HEK293 (cell line): ENCODE measurements at regions not wholly inside any gene's neighbourhood (a gene's known extent, or its start where the extent isn't known, plus 50 kb on each side); places are given as distances from the start of the nearest gene placed in this dataset.

Source experiments
- EGR2 ChIP-seq: fragments of 450-650 bp; formaldehyde crosslinking; IDR thresholded peaks from 2 replicates; pipeline ENCODE4 v1.5.1; 2016; ENCODE audit warnings: low read depth, missing biosample characterization, missing genetic modification characterization
- HIC1 ChIP-seq: fragments of 450-650 bp; formaldehyde crosslinking; IDR thresholded peaks from 2 replicates; pipeline ENCODE4 v1.5.1; 2016; ENCODE audit warnings: missing biosample characterization, missing genetic modification characterization
- IKZF3 ChIP-seq: fragments of 450-650 bp; IDR thresholded peaks from 2 replicates; pipeline ENCODE4 v1.5.0; 2018; ENCODE audit warnings: missing biosample characterization, mild to moderate bottlenecking, missing genetic modification characterization, moderate library complexity
- OVOL3 ChIP-seq: fragments of 450-650 bp; formaldehyde crosslinking; IDR thresholded peaks from 2 replicates; pipeline ENCODE4 v1.5.1; 2016; ENCODE audit warnings: missing biosample characterization, missing genetic modification characterization
- PRDM10 ChIP-seq: fragments of 450-650 bp; formaldehyde crosslinking; IDR thresholded peaks from 2 replicates; pipeline ENCODE4 v1.5.1; 2016; ENCODE audit warnings: missing biosample characterization, missing genetic modification characterization
- SCRT1 ChIP-seq: fragments of 450-650 bp; formaldehyde crosslinking; IDR thresholded peaks from 2 replicates; pipeline ENCODE4 v1.5.1; 2016; ENCODE audit warnings: missing biosample characterization, missing genetic modification characterization, borderline replicate concordance
- SCRT2 ChIP-seq: fragments of 450-650 bp; formaldehyde crosslinking; IDR thresholded peaks from 2 replicates; pipeline ENCODE4 v1.5.1; 2016; ENCODE audit warnings: missing biosample characterization, missing genetic modification characterization
- WT1 ChIP-seq: fragments of 450-650 bp; formaldehyde crosslinking; IDR thresholded peaks from 2 replicates; pipeline ENCODE4 v1.5.1; 2016; ENCODE audit warnings: missing biosample characterization, missing genetic modification characterization
- ZBTB11 ChIP-seq: fragments of 450-650 bp; formaldehyde crosslinking; conservative IDR thresholded peaks from 2 replicates; pipeline ENCODE4 v1.5.1; 2016; ENCODE audit warnings: low read depth, missing biosample characterization, missing genetic modification characterization
- ZBTB44 ChIP-seq: fragments of 450-650 bp; IDR thresholded peaks from 2 replicates; pipeline ENCODE4 v1.5.1; 2018; ENCODE audit warnings: missing biosample characterization, mild to moderate bottlenecking, missing genetic modification characterization
- ZNF146 ChIP-seq: fragments of 450-650 bp; formaldehyde crosslinking; IDR thresholded peaks from 2 replicates; pipeline ENCODE4 v1.5.1; 2016; ENCODE audit warnings: missing biosample characterization, missing genetic modification characterization
- ZNF155 ChIP-seq: fragments of 450-650 bp; formaldehyde crosslinking; IDR thresholded peaks from 2 replicates; pipeline ENCODE4 v1.5.1; 2016; ENCODE audit warnings: missing biosample characterization, missing genetic modification characterization
- ZNF239 ChIP-seq: fragments of 450-650 bp; formaldehyde crosslinking; IDR thresholded peaks from 2 replicates; pipeline ENCODE4 v1.5.1; 2016; ENCODE audit warnings: missing biosample characterization, missing genetic modification characterization
- ZNF274 ChIP-seq, 2 experiments: fragments of 200-500 bp in 1 of 2; fragments of 450-650 bp in 1 of 2; sonication (Bioruptor generic) in 1 of 2; formaldehyde crosslinking in 1 of 2; IDR thresholded peaks; 2 replicates each; pipeline versions ENCODE4 v1.5.1 to v1.6.1; 2014 to 2016; ENCODE audit warnings: borderline replicate concordance in 1 of 2, inconsistent platforms in 1 of 2, low read length in 1 of 2, missing biosample characterization in 1 of 2, missing genetic modification characterization in 1 of 2
- ZNF341 ChIP-seq: fragments of 450-650 bp; formaldehyde crosslinking; IDR thresholded peaks from 2 replicates; pipeline ENCODE4; 2016; ENCODE audit warnings: low read depth, missing biosample characterization, missing genetic modification characterization
- ZNF394 ChIP-seq: fragments of 450-650 bp; formaldehyde crosslinking; IDR thresholded peaks from 2 replicates; pipeline ENCODE4 v1.5.1; 2016; ENCODE audit warnings: missing biosample characterization, missing genetic modification characterization, mild to moderate bottlenecking, moderate library complexity, borderline replicate concordance
- ZNF449 ChIP-seq: fragments of 450-650 bp; formaldehyde crosslinking; IDR thresholded peaks from 2 replicates; pipeline ENCODE4 v1.5.1; 2017; ENCODE audit warnings: missing biosample characterization, mild to moderate bottlenecking, missing genetic modification characterization, moderate library complexity
- ZNF488 ChIP-seq: fragments of 450-650 bp; formaldehyde crosslinking; IDR thresholded peaks from 2 replicates; pipeline ENCODE4 v1.5.1; 2016; ENCODE audit warnings: missing biosample characterization, missing genetic modification characterization
- ZNF571 ChIP-seq: fragments of 450-650 bp; formaldehyde crosslinking; IDR thresholded peaks from 2 replicates; pipeline ENCODE4 v1.5.0; 2017; ENCODE audit warnings: missing biosample characterization, missing genetic modification characterization
- ZNF626 ChIP-seq: fragments of 450-650 bp; sonication (Bioruptor Pico); formaldehyde crosslinking; IDR thresholded peaks from 2 replicates; pipeline ENCODE4 v1.5.1; 2018; ENCODE audit warnings: missing biosample characterization, missing genetic modification characterization, inconsistent platforms
- ZNF677 ChIP-seq: fragments of 450-650 bp; IDR thresholded peaks from 2 replicates; pipeline ENCODE4 v1.5.0; 2018; ENCODE audit warnings: missing biosample characterization, mild to moderate bottlenecking, missing genetic modification characterization, moderate library complexity
- ZNF707 ChIP-seq: fragments of 450-650 bp; formaldehyde crosslinking; IDR thresholded peaks from 2 replicates; pipeline ENCODE4 v1.5.1; 2016; ENCODE audit warnings: missing biosample characterization, missing genetic modification characterization
- ZNF768 ChIP-seq: fragments of 450-650 bp; formaldehyde crosslinking; IDR thresholded peaks from 2 replicates; pipeline ENCODE4 v1.5.1; 2018; ENCODE audit warnings: missing biosample characterization, mild to moderate bottlenecking, missing genetic modification characterization
- ZNF776 ChIP-seq: fragments of 450-650 bp; formaldehyde crosslinking; IDR thresholded peaks from 2 replicates; pipeline ENCODE4 v1.5.0; 2017; ENCODE audit warnings: missing biosample characterization, missing genetic modification characterization, borderline replicate concordance

GRCh38 chr6:27630727-27631608 lies 158.1 kb upstream of the ZNF184 start (continued):
- TF ChIP-seq ZNF488 (no peak), ZNF274 (IDR thresholded peaks at IDR 0.05; ENCODE audit: low read length) (no peak), ZNF274 (tag by site-specific recombination; IDR thresholded peaks at IDR 0.05; ENCODE audit: borderline replicate concordance) (no peak), ZBTB44 (tag by site-specific recombination) (peak; percentile 70; the same call in 1 of the 2 replicates), ZNF394 (tag by site-specific recombination) (peak; percentile 55; the same call in 1 of the 2 replicates), ZNF146 (tag by site-specific recombination) (no peak), ZNF341 (tag by site-specific recombination) (peak; percentile 87), IKZF3 (tag by site-specific recombination) (peak; percentile 69), SCRT1 (tag by site-specific recombination) (no peak), ZBTB11 (tag by site-specific recombination) (0 out of 2 replicates have a peak, but pooled peaks have one; percentile 8), OVOL3 (tag by site-specific recombination) (no peak), ZNF449 (no peak), SCRT2 (tag by site-specific recombination) (no peak), ZNF239 (no peak), ZNF768 (tag by site-specific recombination) (peak; percentile 79), PRDM10 (tag by site-specific recombination) (no peak; the same call in 1 of the 2 replicates), WT1 (no peak; the same call in 1 of the 2 replicates), ZNF677 (no peak), EGR2 (tag by site-specific recombination) (no peak), ZNF707 (no peak), ZNF155 (tag by site-specific recombination) (no peak), ZNF571 (tag by site-specific recombination) (no peak), ZNF626 (no peak), HIC1 (no peak; the same call in 1 of the 2 replicates), ZNF776 (no peak)
